ENCODE measurements at regions not wholly inside any gene's neighbourhood (a gene's known extent, or its start where the extent isn't known, plus 50 kb on each side); places are given as distances from the start of the nearest gene placed in this dataset.
"Not testable (repeated sequence)": the region's sequence is repeated elsewhere in the genome, so short reads cannot be mapped to it uniquely, and the experiment has no call there.

- DNase-seq (ENCODE audit: low spot score), result peak; percentile 4
Measured at GRCh38 chrX:63285375-63285774, 65.8 kb downstream of the SPIN4 start.

GRCh38 chrX:63284659-63285058 lies 66.5 kb downstream of the SPIN4 start:
- no peak for DNase-seq (ENCODE audit: low spot score)

GRCh38 chrX:63283348-63283747 lies 67.8 kb downstream of the SPIN4 start:
- DNase-seq (ENCODE audit: low spot score), result no peak

- DNase-seq (ENCODE audit: low spot score), result no peak
Measured at GRCh38 chrX:63282828-63283227, 68.3 kb downstream of the SPIN4 start.

- DNase-seq (ENCODE audit: low spot score), result no peak
Measured at GRCh38 chrX:63282077-63282476, 69.1 kb downstream of the SPIN4 start.

- DNase-seq (ENCODE audit: low spot score), result no peak
Measured at GRCh38 chrX:63281465-63281864, 69.7 kb downstream of the SPIN4 start.

- not testable (repeated sequence) for DNase-seq (ENCODE audit: low spot score)
Measured at GRCh38 chrX:63277394-63277793, 73.7 kb downstream of the SPIN4 start.

GRCh38 chrX:63275127-63275526 lies 76.0 kb downstream of the SPIN4 start:
- DNase-seq (ENCODE audit: low spot score), result peak; percentile 5

GRCh38 chrX:63270873-63271272 lies 80.3 kb downstream of the SPIN4 start:
- no peak for DNase-seq (ENCODE audit: low spot score)

GRCh38 chrX:63258144-63258543 lies 93.0 kb downstream of the SPIN4 start:
- DNase-seq (ENCODE audit: low spot score), result no peak

GRCh38 chrX:63250253-63250868 lies 100.8 kb downstream of the SPIN4 start:
- peak; percentile 75 for DNase-seq (ENCODE audit: low spot score)

- not testable (repeated sequence) for DNase-seq (ENCODE audit: low spot score)
Measured at GRCh38 chrX:63242689-63243088, 108.4 kb downstream of the SPIN4 start.

GRCh38 chrX:63235963-63236362 lies 115.2 kb downstream of the SPIN4 start:
- DNase-seq (ENCODE audit: low spot score), result not testable (repeated sequence)

- not testable (repeated sequence) for DNase-seq (ENCODE audit: low spot score)
Measured at GRCh38 chrX:63233013-63233412, 118.1 kb downstream of the SPIN4 start.

GRCh38 chrX:63218202-63218601 lies 132.9 kb downstream of the SPIN4 start:
- not testable (repeated sequence) for DNase-seq (ENCODE audit: low spot score)

- not testable (repeated sequence) for DNase-seq (ENCODE audit: low spot score)
Measured at GRCh38 chrX:63217549-63217948, 133.6 kb downstream of the SPIN4 start.

- not testable (repeated sequence) for DNase-seq (ENCODE audit: low spot score)
Measured at GRCh38 chrX:63209645-63210044, 141.5 kb downstream of the SPIN4 start.

- not testable (repeated sequence) for DNase-seq (ENCODE audit: low spot score)
Measured at GRCh38 chrX:63209128-63209527, 142.0 kb downstream of the SPIN4 start.

- not testable (repeated sequence) for DNase-seq (ENCODE audit: low spot score)
Measured at GRCh38 chrX:63204266-63205074, 146.7 kb downstream of the SPIN4 start.

- DNase-seq (ENCODE audit: low spot score), result not testable (repeated sequence)
Measured at GRCh38 chrX:63201987-63202386, 149.1 kb downstream of the SPIN4 start.

GRCh38 chrX:63198693-63199092 lies 152.4 kb downstream of the SPIN4 start:
- not testable (repeated sequence) for DNase-seq (ENCODE audit: low spot score)

- DNase-seq (ENCODE audit: low spot score), result not testable (repeated sequence)
Measured at GRCh38 chrX:63192366-63193041, 158.6 kb downstream of the SPIN4 start.

GRCh38 chrX:63186137-63186536 lies 165.0 kb downstream of the SPIN4 start:
- DNase-seq (ENCODE audit: low spot score), result no peak

Measured in SW480 (cell line).